ENCODE measurements at regions not wholly inside any gene's neighbourhood (a gene's known extent, or its start where the extent isn't known, plus 50 kb on each side); places are given as distances from the start of the nearest gene placed in this dataset.
"Not testable (repeated sequence)": the region's sequence is repeated elsewhere in the genome, so short reads cannot be mapped to it uniquely, and the experiment has no call there.

DNA sequence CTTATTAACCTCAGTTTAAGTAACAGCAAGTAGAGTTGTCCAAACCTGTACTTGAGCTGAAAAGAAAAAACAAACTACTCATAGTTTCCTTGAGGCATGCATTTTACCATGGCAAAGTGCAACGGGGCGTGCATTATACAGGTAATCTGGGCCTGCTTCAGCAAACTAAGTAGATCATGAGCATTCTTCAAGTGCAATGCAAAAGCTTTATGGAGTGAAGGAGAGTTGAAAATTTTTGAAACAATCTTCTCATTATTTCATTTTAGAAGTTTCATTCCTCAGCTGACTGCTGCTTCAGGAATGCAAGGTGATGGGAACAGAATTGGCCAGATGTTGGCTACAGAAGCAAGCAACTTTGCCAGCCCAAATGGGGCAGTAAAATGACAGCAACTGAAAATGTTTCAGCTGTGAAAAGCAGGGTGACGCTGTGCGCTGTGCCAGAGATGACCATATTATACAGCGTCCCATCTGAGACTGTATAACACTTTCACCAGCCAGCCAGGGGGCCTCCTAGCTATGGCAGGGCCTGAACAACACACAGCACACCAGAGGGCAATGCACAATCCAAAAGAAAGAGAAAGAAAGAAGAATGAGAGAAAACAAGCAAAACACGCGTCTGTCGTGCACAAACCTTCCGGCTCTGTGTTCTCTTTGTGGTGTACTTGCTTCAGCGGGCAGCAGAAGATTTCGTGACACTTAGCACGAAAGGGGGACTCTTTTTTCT is 145.5 kb upstream of the FGF13 start:
- no peaks in the 10 kb centered on the region for H3K9me3 ChIP-seq
- no peaks in the 10 kb centered on the region for H3K4me1 ChIP-seq
- in situ Hi-C loops (cut with MboI; ENCODE audit: low pct_ligation_motif_present in 1 of 4, low pct_unique_long_range_greater_than_20kb in 1 of 4, low sequenced_read_pairs in 3 of 4) = no loop called here
- no peak overlapping the region for H3K27ac ChIP-seq
- no peaks in the 10 kb centered on the region for H3K36me3 ChIP-seq
- H3K27me3 ChIP-seq = no peaks in the 10 kb centered on the region
- no peak overlapping the region for H3K4me3 ChIP-seq
- no peak for DNase-seq
- WGBS, 2 donors (ENCODE audit: low coverage in 1 of 2) = 86 to 91% methylated on average over 6 to 12 of the region's 12 CpGs
- intact Hi-C loops (cut with DNase I; ENCODE audit: low total_unique reads) = no loop called here
- TF ChIP-seq EP300 (IDR thresholded peaks at IDR 0.05; ENCODE audit: low read depth) (no peak), POLR2A (IDR thresholded peaks at IDR 0.05) (no peak), POLR2AphosphoS5 (IDR thresholded peaks at IDR 0.05) (no peak)
- TF ChIP-seq, protein P1, sequence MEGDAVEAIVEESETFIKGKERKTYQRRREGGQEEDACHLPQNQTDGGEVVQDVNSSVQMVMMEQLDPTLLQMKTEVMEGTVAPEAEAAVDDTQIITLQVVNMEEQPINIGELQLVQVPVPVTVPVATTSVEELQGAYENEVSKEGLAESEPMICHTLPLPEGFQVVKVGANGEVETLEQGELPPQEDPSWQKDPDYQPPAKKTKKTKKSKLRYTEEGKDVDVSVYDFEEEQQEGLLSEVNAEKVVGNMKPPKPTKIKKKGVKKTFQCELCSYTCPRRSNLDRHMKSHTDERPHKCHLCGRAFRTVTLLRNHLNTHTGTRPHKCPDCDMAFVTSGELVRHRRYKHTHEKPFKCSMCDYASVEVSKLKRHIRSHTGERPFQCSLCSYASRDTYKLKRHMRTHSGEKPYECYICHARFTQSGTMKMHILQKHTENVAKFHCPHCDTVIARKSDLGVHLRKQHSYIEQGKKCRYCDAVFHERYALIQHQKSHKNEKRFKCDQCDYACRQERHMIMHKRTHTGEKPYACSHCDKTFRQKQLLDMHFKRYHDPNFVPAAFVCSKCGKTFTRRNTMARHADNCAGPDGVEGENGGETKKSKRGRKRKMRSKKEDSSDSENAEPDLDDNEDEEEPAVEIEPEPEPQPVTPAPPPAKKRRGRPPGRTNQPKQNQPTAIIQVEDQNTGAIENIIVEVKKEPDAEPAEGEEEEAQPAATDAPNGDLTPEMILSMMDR (IDR thresholded peaks at IDR 0.05) = no peak

DNA sequence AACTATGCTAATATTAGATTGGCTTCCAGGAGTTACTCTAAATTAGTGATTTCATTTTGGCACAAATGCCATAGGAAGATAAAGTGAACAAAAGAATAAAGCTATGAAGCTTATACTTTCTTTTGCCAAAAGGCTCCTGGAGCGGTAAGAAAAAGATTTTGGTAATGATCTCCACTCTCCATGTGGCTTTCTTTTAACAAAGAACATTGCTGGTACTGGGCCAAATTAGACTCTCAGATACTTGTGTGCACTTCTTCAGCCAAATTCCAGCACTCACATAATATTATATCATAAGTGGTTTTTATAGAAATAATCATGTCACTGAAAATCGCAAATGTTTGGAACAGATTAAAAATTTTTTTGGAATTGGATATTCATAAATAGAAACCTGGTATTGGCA is 142.4 kb upstream of the FGF13 start:
- H3K4me1 ChIP-seq = no peaks in the 10 kb centered on the region
- no peak overlapping the region for H3K27ac ChIP-seq
- 33 to 73% methylated on average over 1 to 2 of the region's 2 CpGs for WGBS, 2 donors (ENCODE audit: low coverage in 1 of 2)
- H3K27me3 ChIP-seq = no peaks in the 10 kb centered on the region
- no peak for TF ChIP-seq POLR2AphosphoS5 (IDR thresholded peaks at IDR 0.05)
- no peak for TF ChIP-seq POLR2A (IDR thresholded peaks at IDR 0.05)
- DNase-seq = no peak
- in situ Hi-C loops (cut with MboI; ENCODE audit: low pct_ligation_motif_present in 1 of 4, low pct_unique_long_range_greater_than_20kb in 1 of 4, low sequenced_read_pairs in 3 of 4) = no loop called here
- no peak overlapping the region for H3K4me3 ChIP-seq
- no peaks in the 10 kb centered on the region for H3K36me3 ChIP-seq
- intact Hi-C loops (cut with DNase I; ENCODE audit: low total_unique reads) = no loop called here
- no peaks in the 10 kb centered on the region for H3K9me3 ChIP-seq

DNA sequence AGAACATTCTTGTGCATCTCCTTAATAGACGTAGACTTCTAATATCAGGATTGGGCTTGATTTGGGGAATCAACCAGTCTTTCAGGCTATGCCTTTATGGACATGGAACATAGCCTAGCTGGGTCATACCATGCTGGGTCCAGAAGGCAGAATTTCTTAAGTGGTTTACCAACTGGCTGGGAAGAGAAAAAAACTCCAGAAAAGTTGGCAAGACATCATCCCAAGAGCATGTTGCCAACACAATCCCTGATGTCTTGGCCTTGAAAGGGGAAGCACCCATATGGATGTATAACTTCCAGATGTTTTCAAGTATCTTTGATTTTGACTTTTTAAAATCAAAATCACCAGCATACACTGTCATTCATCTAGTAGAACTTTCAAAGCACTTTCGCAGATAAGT is 138.0 kb upstream of the FGF13 start:
- 88 to 100% methylated on average over 1 to 2 of the region's 2 CpGs for WGBS, 2 donors (ENCODE audit: low coverage in 1 of 2)
- in situ Hi-C loops (cut with MboI; ENCODE audit: low pct_ligation_motif_present in 1 of 4, low pct_unique_long_range_greater_than_20kb in 1 of 4, low sequenced_read_pairs in 3 of 4) (no loop called here), intact Hi-C loops (cut with DNase I; ENCODE audit: low total_unique reads) (no loop called here)
- no peaks in the 10 kb centered on the region for H3K4me1 ChIP-seq
- no peaks in the 10 kb centered on the region for H3K36me3 ChIP-seq
- no peak for DNase-seq
- H3K27ac ChIP-seq = no peak overlapping the region
- no peak overlapping the region for H3K4me3 ChIP-seq
- no peaks in the 10 kb centered on the region for H3K27me3 ChIP-seq
- H3K9me3 ChIP-seq = no peaks in the 10 kb centered on the region
- TF ChIP-seq POLR2A (IDR thresholded peaks at IDR 0.05) (no peak), POLR2AphosphoS5 (IDR thresholded peaks at IDR 0.05) (no peak), EP300 (IDR thresholded peaks at IDR 0.05; ENCODE audit: low read depth) (no peak)
- TF ChIP-seq, protein P1 (IDR thresholded peaks at IDR 0.05) = no peak

DNA sequence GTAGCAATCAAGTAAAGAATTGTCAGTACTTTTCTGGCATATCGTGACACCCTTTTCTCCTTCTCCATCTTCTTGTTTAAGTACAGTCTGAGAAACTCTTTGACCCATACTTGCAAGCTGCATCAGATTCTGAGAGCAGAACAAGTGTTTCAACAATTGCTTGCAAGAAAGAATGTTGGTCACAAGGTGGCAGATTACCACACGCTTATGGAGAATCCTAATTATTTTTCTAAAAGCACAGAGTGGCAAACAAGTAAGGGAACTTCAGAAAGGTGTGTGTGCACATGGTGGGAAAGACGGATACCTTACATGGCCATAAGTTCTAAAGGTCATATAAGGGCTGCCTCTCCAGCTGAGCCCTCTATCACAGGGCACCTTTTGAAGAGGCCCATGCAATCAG is 136.4 kb upstream of the FGF13 start:
- 59% methylated on average over 3 of the region's 3 CpGs; no CpG with 5 or more reads in 1 of the 2 donors for WGBS, 2 donors (ENCODE audit: low coverage in 1 of 2)
- Histone ChIP-seq H3K4me1 (no peaks in the 10 kb centered on the region), H3K4me3 (no peak overlapping the region), H3K27me3 (no peaks in the 10 kb centered on the region), H3K9me3 (no peaks in the 10 kb centered on the region), H3K36me3 (no peaks in the 10 kb centered on the region), H3K27ac (no peak overlapping the region)
- TF ChIP-seq POLR2AphosphoS5 (IDR thresholded peaks at IDR 0.05) = no peak
- TF ChIP-seq POLR2A (IDR thresholded peaks at IDR 0.05) = no peak
- TF ChIP-seq EP300 (IDR thresholded peaks at IDR 0.05; ENCODE audit: low read depth) = no peak
- TF ChIP-seq, protein P1 (IDR thresholded peaks at IDR 0.05) = no peak
- no peak for DNase-seq
- in situ Hi-C loops (cut with MboI; ENCODE audit: low pct_ligation_motif_present in 1 of 4, low pct_unique_long_range_greater_than_20kb in 1 of 4, low sequenced_read_pairs in 3 of 4) = no loop called here
- intact Hi-C loops (cut with DNase I; ENCODE audit: low total_unique reads) = no loop called here

DNA sequence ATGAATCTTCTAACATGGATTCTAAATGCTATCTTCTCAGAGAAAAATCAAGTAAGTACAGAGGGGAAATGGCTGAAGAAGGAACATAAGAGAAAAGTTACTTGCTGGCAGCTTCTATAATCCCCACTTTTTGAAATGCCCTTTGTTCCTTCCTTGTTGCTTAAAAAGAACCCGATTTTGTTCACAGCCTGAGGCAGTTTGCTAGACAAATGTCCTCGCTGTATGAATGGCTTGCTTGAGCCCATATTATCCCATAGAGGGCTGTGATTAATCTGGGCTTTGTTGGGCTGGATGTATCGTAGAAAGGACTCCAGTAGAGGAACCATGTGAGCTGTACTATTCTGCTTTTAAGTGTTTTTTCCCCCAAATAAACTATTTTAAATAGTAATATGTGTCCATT is 134.3 kb upstream of the FGF13 start:
- intact Hi-C loops (cut with DNase I; ENCODE audit: low total_unique reads) = no loop called here
- Histone ChIP-seq H3K36me3 (no peaks in the 10 kb centered on the region), H3K27ac (no peak overlapping the region), H3K9me3 (no peaks in the 10 kb centered on the region), H3K27me3 (no peaks in the 10 kb centered on the region), H3K4me3 (no peak overlapping the region), H3K4me1 (no peaks in the 10 kb centered on the region)
- WGBS, 2 donors (ENCODE audit: low coverage in 1 of 2) = 60 to 64% methylated on average over 1 to 3 of the region's 3 CpGs
- no peak for DNase-seq
- TF ChIP-seq EP300 (IDR thresholded peaks at IDR 0.05; ENCODE audit: low read depth) (no peak), POLR2A (IDR thresholded peaks at IDR 0.05) (no peak), POLR2AphosphoS5 (IDR thresholded peaks at IDR 0.05) (no peak)
- TF ChIP-seq, protein P1 (IDR thresholded peaks at IDR 0.05) = no peak
- in situ Hi-C loops (cut with MboI; ENCODE audit: low pct_ligation_motif_present in 1 of 4, low pct_unique_long_range_greater_than_20kb in 1 of 4, low sequenced_read_pairs in 3 of 4) = no loop called here

DNA sequence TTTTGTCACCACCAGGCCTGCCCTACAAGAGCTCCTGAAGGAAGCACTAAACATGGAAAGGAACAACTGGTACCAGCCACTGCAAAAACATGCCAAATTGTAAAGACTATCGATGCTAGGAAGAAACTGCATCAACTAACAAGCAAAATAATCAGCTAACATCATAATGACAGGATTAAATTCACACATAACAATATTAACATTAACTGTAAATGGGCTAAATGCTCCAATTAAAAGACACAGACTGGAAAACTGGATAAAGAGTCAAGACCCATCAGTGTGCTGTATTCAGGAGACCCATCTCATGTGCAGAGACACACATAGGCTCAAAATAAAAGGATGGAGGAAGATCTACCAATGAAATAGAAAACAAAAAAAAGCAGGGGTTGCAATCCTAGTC is 95.9 kb upstream of the FGF13 start:
- H3K36me3 ChIP-seq; H3K4me1 ChIP-seq; H3K4me3 ChIP-seq; H3K27me3 ChIP-seq; intact Hi-C loops (cut with DNase I; ENCODE audit: low total_unique reads); in situ Hi-C loops (cut with MboI; ENCODE audit: low pct_ligation_motif_present in 1 of 4, low pct_unique_long_range_greater_than_20kb in 1 of 4, low sequenced_read_pairs in 3 of 4); H3K27ac ChIP-seq; H3K9me3 ChIP-seq; DNase-seq: not testable (repeated sequence)
- WGBS, 2 donors (ENCODE audit: low coverage in 1 of 2) = 92% methylated on average over 1 of the region's 1 CpG; no CpG with 5 or more reads in 1 of the 2 donors

Data from transverse colon (tissue), 4 donors.